Endothelial cell of umbilical vein (primary cell): ENCODE measurements at regions not wholly inside any gene's neighbourhood (a gene's known extent, or its start where the extent isn't known, plus 50 kb on each side); places are given as distances from the start of the nearest gene placed in this dataset.

Experiments
- BruUV-seq: library from RNA; stranded (reverse); fragments of 400-500 nt; replicated peaks from 2 replicates; lab custom pipeline; 2021; lab: Mats Ljungman, UMichigan
- CTCF ChIA-PET: fragments of 300-600, 350-600 bp; sonication (Branson Sonifier 250); formaldehyde crosslinking; loops from one replicate; lab custom pipeline; 2021; ENCODE audit warnings: antibody characterized with exemption, inconsistent platforms; lab: Charles Lee
- POLR2A ChIA-PET: fragments of 300-600, 350-600 bp; sonication (Branson Sonifier 250); formaldehyde crosslinking; loops from one replicate; lab custom pipeline; 2021; ENCODE audit warnings: antibody characterized with exemption, inconsistent platforms; lab: Charles Lee
- DNase-seq: peaks from one replicate; pipeline ENCODE4 v3.0.0-alpha.2; 2011; ENCODE audit warnings: low read depth, low spot score
- FAIRE-seq: peaks from 2 replicates; lab custom pipeline; 2011; peaks lifted over from hg19 to GRCh38; lab: Jason Lieb, UNC
- H2AFZ ChIP-seq: 2 replicates; pipeline ENCODE4 v1.6.0; 2012; ENCODE audit warnings: low read depth, low read length, control low read depth, inconsistent platforms
- H3K27ac ChIP-seq: 2 replicates; pipeline ENCODE4 v1.5.1; 2011; ENCODE audit warnings: low read depth, mild to moderate bottlenecking, control low read depth, low read length, moderate library complexity; ENCODE audit not compliant: insufficient read depth
- H3K27me3 ChIP-seq, 2 experiments: 2 replicates each; pipeline versions ENCODE4 v1.6.0 to v1.6.1; 2011; ENCODE audit warnings: low read length in 2 of 2, mixed read lengths in 1 of 2; ENCODE audit not compliant: control insufficient read depth in 2 of 2, insufficient read depth in 2 of 2
- H3K36me3 ChIP-seq, 2 experiments: 2 replicates in 1 of 2; 3 replicates in 1 of 2; pipeline ENCODE4 v1.5.1; 2011; ENCODE audit warnings: low read length in 2 of 2, mild to moderate bottlenecking in 1 of 2, moderate library complexity in 1 of 2; ENCODE audit not compliant: control insufficient read depth in 2 of 2, insufficient read depth in 2 of 2; ENCODE audit errors: extremely low read depth in 1 of 2
- H3K4me1 ChIP-seq: 3 replicates; pipeline ENCODE4 v1.5.1; 2011; ENCODE audit warnings: mild to moderate bottlenecking, low read length; ENCODE audit not compliant: control insufficient read depth, insufficient read depth; ENCODE audit errors: extremely low read depth
- H3K4me2 ChIP-seq: 2 replicates; pipeline ENCODE4 v1.6.1; 2011; ENCODE audit warnings: low read length, control low read depth, mixed read lengths; ENCODE audit not compliant: insufficient read depth
- H3K4me3 ChIP-seq, 3 experiments: fragments of 200-600 bp in 1 of 3; sonication (generic), shearing (Covaris generic) in 1 of 3; replicated peaks in 1 of 3; 2 replicates each; pipeline ENCODE4 v1.5.1; 2011 to 2016; ENCODE audit warnings: control low read depth in 3 of 3, low read length in 3 of 3, mild to moderate bottlenecking in 2 of 3, inconsistent platforms in 1 of 3, low read depth in 1 of 3, moderate library complexity in 1 of 3; ENCODE audit not compliant: insufficient read depth in 1 of 3
- H3K79me2 ChIP-seq: 2 replicates; pipeline ENCODE4 v1.6.0; 2012; ENCODE audit warnings: low read length, inconsistent platforms; ENCODE audit not compliant: control insufficient read depth, insufficient read depth
- H3K9ac ChIP-seq: replicated peaks from 2 replicates; pipeline ENCODE3; 2011; ENCODE audit warnings: low read length, control low read depth; ENCODE audit not compliant: insufficient read depth; ENCODE audit errors: extremely low read depth
- H3K9me1 ChIP-seq: replicated peaks from 3 replicates; pipeline ENCODE4 v1.6.0; 2011; ENCODE audit warnings: mild to moderate bottlenecking, low read length; ENCODE audit not compliant: control insufficient read depth, insufficient read depth; ENCODE audit errors: extremely low read depth
- H3K9me3 ChIP-seq: replicated peaks from 2 replicates; pipeline ENCODE4 v1.5.1; 2012; ENCODE audit warnings: low read length, inconsistent platforms; ENCODE audit not compliant: control insufficient read depth, insufficient read depth
- H4K20me1 ChIP-seq: replicated peaks from 2 replicates; pipeline ENCODE3; 2011; ENCODE audit warnings: mild to moderate bottlenecking, low read length; ENCODE audit not compliant: control insufficient read depth, insufficient read depth; ENCODE audit errors: extremely low read depth
- EZH2 ChIP-seq: IDR thresholded peaks from 2 replicates; pipeline ENCODE4 v1.6.1; 2012; ENCODE audit warnings: borderline replicate concordance, low read depth, mild to moderate bottlenecking, moderate library complexity, low read length, inconsistent platforms; ENCODE audit not compliant: severe bottlenecking
- FOS ChIP-seq: IDR thresholded peaks from 2 replicates; pipeline ENCODE4 v1.6.1; 2011; ENCODE audit warnings: mild to moderate bottlenecking, low read length, moderate library complexity, borderline replicate concordance; ENCODE audit not compliant: insufficient read depth
- GATA2 ChIP-seq: IDR thresholded peaks from 2 replicates; pipeline ENCODE4 v1.7.0; 2011; ENCODE audit warnings: low read depth, mild to moderate bottlenecking, moderate library complexity, mixed read lengths, low read length; ENCODE audit not compliant: insufficient read length, insufficient read depth
- JUN ChIP-seq: IDR thresholded peaks from 2 replicates; pipeline ENCODE4 v1.6.1; 2011; ENCODE audit warnings: borderline replicate concordance, low read depth; ENCODE audit not compliant: insufficient read length, insufficient read depth
- MAX ChIP-seq: IDR thresholded peaks from 2 replicates; pipeline ENCODE4 v1.6.1; 2011; ENCODE audit not compliant: insufficient read depth, insufficient read length
- MYC ChIP-seq: IDR thresholded peaks from one replicate; pipeline ENCODE4 v1.6.1; 2011; ENCODE audit warnings: mild to moderate bottlenecking, low read depth, low read length
- POLR2A ChIP-seq: IDR thresholded peaks from 2 replicates; pipeline ENCODE4 v1.6.1; 2012; ENCODE audit warnings: low read depth, mild to moderate bottlenecking, control low read depth, low read length
- POLR2AphosphoS5 ChIP-seq: IDR thresholded peaks from 2 replicates; pipeline ENCODE4 v1.6.1; 2012; ENCODE audit warnings: low read depth, mild to moderate bottlenecking, control low read depth, low read length, moderate library complexity; ENCODE audit not compliant: insufficient read depth
- dilution Hi-C: fragments of 300-500 bp; cut with MboI; formaldehyde crosslinking; loops from one replicate; pipeline ENCODE4 v1.15.0; 2019; ENCODE audit warnings: low sequenced_read_pairs; ENCODE audit not compliant: extremely low pct_ligation_motif_present
- intact Hi-C: fragments of 100-400 bp; cut with micrococcal nuclease; formaldehyde crosslinking; loops from one replicate; pipeline ENCODE4 v1.10.0; 2022
- TF ChIP-seq, protein P1 (sequence below), 2 donors: IDR thresholded peaks; 1 replicate in 1 of 2; 2 replicates in 1 of 2; pipeline ENCODE4 v1.5.1; 2011; ENCODE audit warnings: low read length in 2 of 2, mild to moderate bottlenecking in 2 of 2, moderate library complexity in 2 of 2, control low read depth in 1 of 2, inconsistent platforms in 1 of 2, low read depth in 1 of 2; ENCODE audit not compliant: insufficient read depth in 1 of 2; ENCODE audit errors: extremely low read depth in 1 of 2

DNA sequence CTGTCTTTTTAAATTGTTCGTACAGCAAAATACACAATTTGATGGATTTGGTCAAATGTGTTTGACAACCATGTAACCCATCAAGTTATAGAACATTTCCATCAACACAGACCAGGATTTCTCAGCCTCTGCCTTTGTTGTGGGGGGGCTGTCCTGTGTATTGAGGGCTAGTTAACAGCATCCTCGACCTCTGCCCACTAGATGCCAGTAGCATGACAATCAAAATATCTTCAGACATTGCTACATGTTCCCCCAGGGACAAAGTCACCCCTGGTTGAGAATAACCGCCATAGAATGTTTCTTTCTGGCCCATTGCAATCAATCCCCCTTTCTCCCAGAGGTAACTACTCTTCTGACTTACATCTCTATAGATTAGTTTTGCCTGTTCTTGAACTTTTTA lies 310.1 kb upstream of the RGMA start:
- Histone ChIP-seq H3K27me3 (no peaks in the 10 kb centered on the region), H4K20me1 (no peaks in the 10 kb centered on the region), H3K79me2 (no peaks in the 10 kb centered on the region), H3K9ac (no peak overlapping the region), H3K4me1 (no peaks in the 10 kb centered on the region), H3K36me3 (no peaks in the 10 kb centered on the region), H3K4me3 (no peak overlapping the region), H3K9me1 (no peaks in the 10 kb centered on the region), H3K27ac (no peak overlapping the region), H2AFZ (no peak overlapping the region), H3K9me3 (no peaks in the 10 kb centered on the region), H3K4me2 (no peak overlapping the region)
- no peak for FAIRE-seq
- intact Hi-C loops = no loop called here
- no peak for TF ChIP-seq EZH2
- no peak for TF ChIP-seq POLR2A
- no peak for TF ChIP-seq MAX
- no peak for TF ChIP-seq GATA2
- dilution Hi-C loops = no loop called here
- ChIA-PET POLR2A (no interaction called here), CTCF (no interaction called here)
- DNase-seq = no peak
- BruUV-seq = no TSS peak

- Histone ChIP-seq H3K4me1 (no peaks in the 10 kb centered on the region), H3K9ac (no peak overlapping the region), H3K9me1 (no peaks in the 10 kb centered on the region), H3K9me3 (peaks cover 8% of the 10 kb centered on the region), H4K20me1 (no peaks in the 10 kb centered on the region), H3K79me2 (no peaks in the 10 kb centered on the region), H3K4me2 (no peak overlapping the region), H3K27me3 (no peaks in the 10 kb centered on the region), H3K27ac (no peak overlapping the region), H3K4me3 (no peak overlapping the region), H2AFZ (no peak overlapping the region), H3K36me3 (no peaks in the 10 kb centered on the region)
- ChIA-PET CTCF (no interaction called here), POLR2A (no interaction called here)
- FAIRE-seq (no peak), DNase-seq (no peak)
- TF ChIP-seq MYC (no peak), MAX (no peak), POLR2A (no peak), GATA2 (no peak), FOS (no peak), POLR2AphosphoS5 (no peak), EZH2 (no peak), JUN (no peak)
- TF ChIP-seq, protein P1, sequence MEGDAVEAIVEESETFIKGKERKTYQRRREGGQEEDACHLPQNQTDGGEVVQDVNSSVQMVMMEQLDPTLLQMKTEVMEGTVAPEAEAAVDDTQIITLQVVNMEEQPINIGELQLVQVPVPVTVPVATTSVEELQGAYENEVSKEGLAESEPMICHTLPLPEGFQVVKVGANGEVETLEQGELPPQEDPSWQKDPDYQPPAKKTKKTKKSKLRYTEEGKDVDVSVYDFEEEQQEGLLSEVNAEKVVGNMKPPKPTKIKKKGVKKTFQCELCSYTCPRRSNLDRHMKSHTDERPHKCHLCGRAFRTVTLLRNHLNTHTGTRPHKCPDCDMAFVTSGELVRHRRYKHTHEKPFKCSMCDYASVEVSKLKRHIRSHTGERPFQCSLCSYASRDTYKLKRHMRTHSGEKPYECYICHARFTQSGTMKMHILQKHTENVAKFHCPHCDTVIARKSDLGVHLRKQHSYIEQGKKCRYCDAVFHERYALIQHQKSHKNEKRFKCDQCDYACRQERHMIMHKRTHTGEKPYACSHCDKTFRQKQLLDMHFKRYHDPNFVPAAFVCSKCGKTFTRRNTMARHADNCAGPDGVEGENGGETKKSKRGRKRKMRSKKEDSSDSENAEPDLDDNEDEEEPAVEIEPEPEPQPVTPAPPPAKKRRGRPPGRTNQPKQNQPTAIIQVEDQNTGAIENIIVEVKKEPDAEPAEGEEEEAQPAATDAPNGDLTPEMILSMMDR (IDR thresholded peaks at IDR 0.05; ENCODE audit: extremely low read depth in 1 of 2, insufficient read depth in 1 of 2, low read depth in 1 of 2, low read length in 2 of 2) = no peak
- dilution Hi-C loops = no loop called here
- BruUV-seq = no TSS peak
- intact Hi-C loops = no loop called here
Measured at GRCh38 chr15:93389211-93389610, 300.2 kb upstream of the RGMA start.
